H9 (cell line): ENCODE measurements at regions not wholly inside any gene's neighbourhood (a gene's known extent, or its start where the extent isn't known, plus 50 kb on each side); places are given as distances from the start of the nearest gene placed in this dataset.

Experiments used
- DNase-seq: peaks from one replicate; pipeline ENCODE4 v3.0.0-alpha.2; 2017
- H2AFZ ChIP-seq: one replicate; pipeline ENCODE4 v1.6.1; 2013; ENCODE audit warnings: mild to moderate bottlenecking, low read length, control low read depth, moderate library complexity
- H2AK5ac ChIP-seq: 2 replicates; pipeline ENCODE4 v1.6.1; 2013; ENCODE audit warnings: low read length, control low read depth, mixed read lengths; ENCODE audit not compliant: insufficient read length
- H2BK120ac ChIP-seq: one replicate; pipeline ENCODE4 v1.6.1; 2013; ENCODE audit warnings: low read depth, mild to moderate bottlenecking, low read length, control low read depth, inconsistent platforms; ENCODE audit not compliant: poor library complexity, severe bottlenecking
- H2BK12ac ChIP-seq: 2 replicates; pipeline ENCODE4 v1.6.1; 2013; ENCODE audit warnings: low read length, control low read depth, mixed read lengths, low read depth; ENCODE audit not compliant: insufficient read length
- H2BK15ac ChIP-seq: 2 replicates; pipeline ENCODE4 v1.6.1; 2013; ENCODE audit warnings: low read depth, low read length, control low read depth
- H2BK20ac ChIP-seq: one replicate; pipeline ENCODE4 v1.6.1; 2013; ENCODE audit warnings: low read depth, mild to moderate bottlenecking, low read length, control low read depth, inconsistent platforms; ENCODE audit not compliant: poor library complexity, severe bottlenecking
- H2BK5ac ChIP-seq: 2 replicates; pipeline ENCODE4 v1.6.1; 2013; ENCODE audit warnings: low read length, control low read depth, mixed read lengths; ENCODE audit not compliant: insufficient read length
- H3K14ac ChIP-seq: 2 replicates; pipeline ENCODE4 v1.6.1; 2013; ENCODE audit warnings: low read length, control low read depth; ENCODE audit not compliant: insufficient read depth
- H3K18ac ChIP-seq: 2 replicates; pipeline ENCODE4 v1.6.1; 2013; ENCODE audit warnings: low read depth, mild to moderate bottlenecking, mixed read lengths, low read length, control low read depth; ENCODE audit not compliant: insufficient read length
- H3K23ac ChIP-seq: 2 replicates; pipeline ENCODE4 v1.6.1; 2013; ENCODE audit warnings: low read length, control low read depth, mixed read lengths, low read depth; ENCODE audit not compliant: insufficient read length
- H3K23me2 ChIP-seq: 2 replicates; pipeline ENCODE4 v1.6.1; 2013; ENCODE audit warnings: low read depth, mild to moderate bottlenecking, mixed read lengths, low read length, control low read depth; ENCODE audit not compliant: insufficient read length, poor library complexity, severe bottlenecking
- H3K27ac ChIP-seq: 2 replicates; pipeline ENCODE4 v1.5.1; 2013; ENCODE audit warnings: low read length, control low read depth, mixed read lengths, low read depth; ENCODE audit not compliant: insufficient read length
- H3K27me3 ChIP-seq: 2 replicates; pipeline ENCODE4 v1.6.1; 2013; ENCODE audit warnings: low read length, control low read depth, inconsistent platforms; ENCODE audit not compliant: insufficient read depth
- H3K4ac ChIP-seq: 2 replicates; pipeline ENCODE4 v1.6.1; 2013; ENCODE audit warnings: low read depth, mild to moderate bottlenecking, control low read depth, inconsistent platforms, low read length, moderate library complexity
- H3K4me1 ChIP-seq: 2 replicates; pipeline ENCODE4 v1.6.1; 2013; ENCODE audit warnings: low read length, control low read depth, inconsistent platforms; ENCODE audit not compliant: insufficient read depth
- H3K4me2 ChIP-seq: 2 replicates; pipeline ENCODE4 v1.6.1; 2013; ENCODE audit warnings: low read length, control low read depth, mixed read lengths; ENCODE audit not compliant: insufficient read length, insufficient read depth
- H3K56ac ChIP-seq: 2 replicates; pipeline ENCODE4 v1.6.1; 2013; ENCODE audit warnings: low read depth, mild to moderate bottlenecking, mixed read lengths, low read length, control low read depth; ENCODE audit not compliant: insufficient read length
- H3K79me1 ChIP-seq: 2 replicates; pipeline ENCODE4 v1.6.1; 2013; ENCODE audit warnings: low read depth, mild to moderate bottlenecking, moderate library complexity, low read length, control low read depth, inconsistent platforms; ENCODE audit not compliant: insufficient read depth, poor library complexity, severe bottlenecking
- H3K79me2 ChIP-seq: 2 replicates; pipeline ENCODE4 v1.6.1; 2013; ENCODE audit warnings: low read length, control low read depth, inconsistent platforms; ENCODE audit not compliant: insufficient read depth
- H3K9ac ChIP-seq: 2 replicates; pipeline ENCODE4 v1.6.1; 2013; ENCODE audit warnings: low read length, control low read depth, mixed read lengths; ENCODE audit not compliant: insufficient read length; ENCODE audit errors: extremely low read depth
- H3K9me3 ChIP-seq: one replicate; pipeline ENCODE4 v1.6.1; 2013; ENCODE audit warnings: low read depth, low read length, inconsistent platforms; ENCODE audit not compliant: control insufficient read depth
- H3T11ph ChIP-seq: one replicate; pipeline ENCODE4 v1.6.1; 2013; ENCODE audit warnings: mild to moderate bottlenecking, low read length, control low read depth, inconsistent platforms
- H4K20me1 ChIP-seq: one replicate; pipeline ENCODE4 v1.6.1; 2013; ENCODE audit not compliant: control insufficient read depth, insufficient read length, insufficient read depth
- H4K5ac ChIP-seq: 2 replicates; pipeline ENCODE4 v1.6.1; 2013; ENCODE audit warnings: low read depth, mild to moderate bottlenecking, mixed read lengths, low read length, control low read depth; ENCODE audit not compliant: insufficient read length
- H4K8ac ChIP-seq: replicated peaks from 2 replicates; pipeline ENCODE4 v1.6.1; 2013; ENCODE audit warnings: low read length, control low read depth, mixed read lengths, low read depth; ENCODE audit not compliant: insufficient read length
- H4K91ac ChIP-seq: 2 replicates; pipeline ENCODE4 v1.6.1; 2013; ENCODE audit warnings: low read depth, mild to moderate bottlenecking, moderate library complexity, mixed read lengths, low read length, control low read depth; ENCODE audit not compliant: insufficient read length
- H3K27ac Mint-ChIP-seq, 3 experiments: 2 replicates in 2 of 3; 3 replicates in 1 of 3; pipeline ENCODE4 v1.8.0; 2020 to 2021; ENCODE audit warnings: mixed read lengths in 3 of 3, mild to moderate bottlenecking in 1 of 3, moderate library complexity in 1 of 3
- H3K27me3 Mint-ChIP-seq: 2 replicates; pipeline ENCODE4 v1.8.0; 2021; ENCODE audit warnings: low read depth, mild to moderate bottlenecking, moderate library complexity, mixed read lengths
- H3K36me3 Mint-ChIP-seq, 3 experiments: 2 replicates in 2 of 3; 3 replicates in 1 of 3; pipeline ENCODE4 v1.8.0; 2020 to 2021; ENCODE audit warnings: low read depth in 3 of 3, mixed read lengths in 3 of 3; ENCODE audit not compliant: insufficient read depth in 1 of 3
- H3K4me1 Mint-ChIP-seq, 2 experiments: 2 replicates each; pipeline ENCODE4 v1.8.0; 2020; ENCODE audit warnings: mixed read lengths in 2 of 2
- H3K4me3 Mint-ChIP-seq, 2 experiments: 2 replicates in 1 of 2; 3 replicates in 1 of 2; pipeline ENCODE4 v1.8.0; 2020 to 2021; ENCODE audit warnings: mild to moderate bottlenecking in 2 of 2, mixed read lengths in 2 of 2, moderate library complexity in 1 of 2
- H3K9me3 Mint-ChIP-seq, 2 experiments: 2 replicates in 1 of 2; 3 replicates in 1 of 2; pipeline ENCODE4 v1.8.0; 2020; ENCODE audit warnings: mild to moderate bottlenecking in 2 of 2, mixed read lengths in 2 of 2, moderate library complexity in 1 of 2
- TF ChIP-seq, protein P1 (sequence below): fragments of 200-600 bp; sonication (generic); conservative IDR thresholded peaks from 3 replicates; pipeline ENCODE4 v1.8.0; 2021; ENCODE audit warnings: antibody characterized with exemption, mild to moderate bottlenecking

DNA sequence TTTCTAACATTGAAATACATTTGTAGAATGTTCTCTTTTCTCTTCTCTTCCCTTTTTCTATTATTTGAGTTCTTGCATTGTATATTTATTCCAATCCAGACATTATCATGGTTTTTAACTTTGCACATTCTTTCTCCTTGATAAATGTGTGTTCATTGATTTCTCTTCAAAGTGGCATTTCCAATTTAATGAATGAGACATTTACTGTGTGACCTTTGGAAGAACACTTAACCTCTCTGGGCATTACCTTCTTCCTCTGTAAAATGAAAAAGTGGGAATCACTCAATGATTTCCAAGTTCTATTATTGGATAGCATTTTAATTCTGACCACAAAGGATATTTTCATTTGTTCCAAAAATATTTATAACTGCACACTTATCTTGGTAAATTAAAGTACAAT lies 1095.8 kb downstream of the GALC start:
- H2BK15ac ChIP-seq = no peak overlapping the region
- H3K18ac ChIP-seq = no peak overlapping the region
- no peak overlapping the region for H4K91ac ChIP-seq
- no peak overlapping the region for H3K27ac Mint-ChIP-seq
- no peak overlapping the region for H3K4me3 Mint-ChIP-seq
- H3K23ac ChIP-seq = no peak overlapping the region
- no peak overlapping the region for H2AFZ ChIP-seq
- H3K9ac ChIP-seq = no peak overlapping the region
- no peaks in the 10 kb centered on the region for H3K27me3 Mint-ChIP-seq
- no peak overlapping the region for H2BK5ac ChIP-seq
- no peaks in the 10 kb centered on the region for H3K79me1 ChIP-seq
- H3K4me1 Mint-ChIP-seq = peaks cover 4 to 6% of the 10 kb centered on the region in 2 experiments; a peak in 3 of 4 replicates
- no peaks in the 10 kb centered on the region for H3K27me3 ChIP-seq
- H3K9me3 ChIP-seq = no peaks in the 10 kb centered on the region
- H3K14ac ChIP-seq = no peak overlapping the region
- DNase-seq = no peak
- H2BK120ac ChIP-seq = no peak overlapping the region
- no peak overlapping the region for H3K4ac ChIP-seq
- TF ChIP-seq, protein P1, sequence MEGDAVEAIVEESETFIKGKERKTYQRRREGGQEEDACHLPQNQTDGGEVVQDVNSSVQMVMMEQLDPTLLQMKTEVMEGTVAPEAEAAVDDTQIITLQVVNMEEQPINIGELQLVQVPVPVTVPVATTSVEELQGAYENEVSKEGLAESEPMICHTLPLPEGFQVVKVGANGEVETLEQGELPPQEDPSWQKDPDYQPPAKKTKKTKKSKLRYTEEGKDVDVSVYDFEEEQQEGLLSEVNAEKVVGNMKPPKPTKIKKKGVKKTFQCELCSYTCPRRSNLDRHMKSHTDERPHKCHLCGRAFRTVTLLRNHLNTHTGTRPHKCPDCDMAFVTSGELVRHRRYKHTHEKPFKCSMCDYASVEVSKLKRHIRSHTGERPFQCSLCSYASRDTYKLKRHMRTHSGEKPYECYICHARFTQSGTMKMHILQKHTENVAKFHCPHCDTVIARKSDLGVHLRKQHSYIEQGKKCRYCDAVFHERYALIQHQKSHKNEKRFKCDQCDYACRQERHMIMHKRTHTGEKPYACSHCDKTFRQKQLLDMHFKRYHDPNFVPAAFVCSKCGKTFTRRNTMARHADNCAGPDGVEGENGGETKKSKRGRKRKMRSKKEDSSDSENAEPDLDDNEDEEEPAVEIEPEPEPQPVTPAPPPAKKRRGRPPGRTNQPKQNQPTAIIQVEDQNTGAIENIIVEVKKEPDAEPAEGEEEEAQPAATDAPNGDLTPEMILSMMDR = no peak
- no peaks in the 10 kb centered on the region for H3K36me3 Mint-ChIP-seq
- no peaks in the 10 kb centered on the region for H3K4me1 ChIP-seq
- H3K79me2 ChIP-seq = no peaks in the 10 kb centered on the region
- no peaks in the 10 kb centered on the region for H3K23me2 ChIP-seq
- H2AK5ac ChIP-seq = no peak overlapping the region
- no peak overlapping the region for H2BK12ac ChIP-seq
- H3K56ac ChIP-seq = no peak overlapping the region
- no peak overlapping the region for H3T11ph ChIP-seq
- H4K20me1 ChIP-seq = no peaks in the 10 kb centered on the region
- no peak overlapping the region for H4K8ac ChIP-seq
- no peak overlapping the region for H3K4me2 ChIP-seq
- no peaks in the 10 kb centered on the region for H3K9me3 Mint-ChIP-seq
- H2BK20ac ChIP-seq = no peak overlapping the region
- no peak overlapping the region for H3K27ac ChIP-seq
- H4K5ac ChIP-seq = no peak overlapping the region
